ENCODE measurements at regions not wholly inside any gene's neighbourhood (a gene's known extent, or its start where the extent isn't known, plus 50 kb on each side); places are given as distances from the start of the nearest gene placed in this dataset.
A peak's percentile ranks its signal among the peaks of the same experiment; 100 is the strongest.

GRCh38 chr5:86971034-86971571 lies 296.6 kb upstream of the RASA1 start:
- TF ChIP-seq CTCF (conservative IDR thresholded peaks at IDR 0.05): peak; percentile 36

GRCh38 chr5:86974955-86975354 lies 292.7 kb upstream of the RASA1 start:
- no peak overlapping the region for H3K27ac ChIP-seq
- TF ChIP-seq CTCF (conservative IDR thresholded peaks at IDR 0.05): no peak

More at GRCh38 chr5:86971034-86971571, 296.6 kb upstream of the RASA1 start:
- no peak overlapping the region for H3K27ac ChIP-seq

GRCh38 chr5:86977190-86977589 lies 290.5 kb upstream of the RASA1 start:
- H3K27ac ChIP-seq: no peak overlapping the region
- no peak for TF ChIP-seq CTCF (conservative IDR thresholded peaks at IDR 0.05)

GRCh38 chr5:86977808-86978207 lies 289.9 kb upstream of the RASA1 start:
- TF ChIP-seq CTCF (conservative IDR thresholded peaks at IDR 0.05): no peak

GRCh38 chr5:86979811-86980411 lies 287.8 kb upstream of the RASA1 start:
- H3K27ac ChIP-seq: no peak overlapping the region
- no peak for TF ChIP-seq CTCF (conservative IDR thresholded peaks at IDR 0.05)

More at GRCh38 chr5:86977808-86978207, 289.9 kb upstream of the RASA1 start:
- no peak overlapping the region for H3K27ac ChIP-seq

- H3K27ac ChIP-seq: no peak overlapping the region
- TF ChIP-seq CTCF (conservative IDR thresholded peaks at IDR 0.05): no peak
Measured at GRCh38 chr5:86981898-86982297, 285.8 kb upstream of the RASA1 start.

- TF ChIP-seq CTCF (conservative IDR thresholded peaks at IDR 0.05): no peak
- H3K27ac ChIP-seq: no peak overlapping the region
Measured at GRCh38 chr5:86983208-86983607, 284.5 kb upstream of the RASA1 start.

Data from VCaP (cell line).